SHP77 (cell line): ENCODE measurements at regions not wholly inside any gene's neighbourhood (a gene's known extent, or its start where the extent isn't known, plus 50 kb on each side); places are given as distances from the start of the nearest gene placed in this dataset.
"Not testable (repeated sequence)": the region's sequence is repeated elsewhere in the genome, so short reads cannot be mapped to it uniquely, and the experiment has no call there.

Source experiments
- DNase-seq, 2 experiments: peaks; one replicate each; lab custom pipeline; 2025; lab: John Stamatoyannopoulos, UW

DNA sequence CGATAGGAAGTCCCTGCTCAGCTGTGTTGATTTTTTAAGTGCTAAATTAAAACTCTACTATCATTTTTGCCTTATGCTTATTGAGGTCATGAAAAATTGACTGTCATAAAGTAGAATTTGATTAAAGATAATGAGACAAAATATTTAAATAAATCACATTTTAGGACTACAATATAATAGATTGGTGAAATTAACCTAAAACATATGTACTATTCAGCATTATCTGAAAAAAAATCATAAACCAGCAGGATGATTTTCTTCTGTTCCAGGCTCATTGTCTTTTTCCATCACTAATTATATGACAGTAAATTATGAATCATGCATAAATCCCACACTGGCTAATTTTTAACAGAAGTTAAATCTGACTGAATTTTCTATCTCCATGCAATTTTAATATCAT, 373.6 kb upstream of the NRSN1 start:
- no peak for DNase-seq

DNA sequence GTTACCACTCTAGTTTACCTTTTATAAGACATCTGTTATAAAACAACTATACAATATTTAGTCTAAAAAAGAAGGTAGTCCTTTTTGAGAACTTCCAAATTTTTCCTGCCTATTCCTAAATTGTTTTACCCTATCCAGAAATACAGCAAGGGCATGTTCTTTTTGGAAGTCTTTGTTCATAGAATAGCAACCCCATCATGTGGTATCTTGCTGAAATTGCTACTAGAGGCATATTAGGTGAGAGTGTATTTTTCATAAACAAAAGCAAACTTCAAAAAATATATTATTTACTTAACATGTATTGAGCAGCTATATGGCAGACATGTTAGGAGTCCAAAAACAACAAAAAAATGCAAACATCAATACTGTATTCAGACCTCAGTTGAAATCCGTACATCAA, 371.8 kb upstream of the NRSN1 start:
- DNase-seq, result no peak

DNA sequence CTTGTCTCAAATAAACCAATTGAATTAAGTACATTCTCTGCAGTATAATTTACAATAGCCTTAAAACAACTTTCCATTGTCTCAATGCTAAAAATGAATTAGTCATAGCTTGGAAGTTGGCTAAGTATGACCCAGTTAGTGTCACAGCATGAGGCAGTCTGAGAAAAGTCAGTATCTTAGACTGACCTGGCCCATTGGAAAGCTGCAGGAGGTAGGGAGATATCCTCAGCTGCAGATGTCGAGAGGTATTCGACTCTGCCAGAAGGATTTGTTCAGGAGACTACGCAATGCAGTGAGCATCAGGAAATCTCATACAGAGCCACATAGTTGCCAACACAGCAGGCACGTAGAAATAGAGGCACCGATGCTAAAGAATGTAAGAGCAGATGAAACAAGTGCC, 350.9 kb upstream of the NRSN1 start:
- DNase-seq, result no peak

DNA sequence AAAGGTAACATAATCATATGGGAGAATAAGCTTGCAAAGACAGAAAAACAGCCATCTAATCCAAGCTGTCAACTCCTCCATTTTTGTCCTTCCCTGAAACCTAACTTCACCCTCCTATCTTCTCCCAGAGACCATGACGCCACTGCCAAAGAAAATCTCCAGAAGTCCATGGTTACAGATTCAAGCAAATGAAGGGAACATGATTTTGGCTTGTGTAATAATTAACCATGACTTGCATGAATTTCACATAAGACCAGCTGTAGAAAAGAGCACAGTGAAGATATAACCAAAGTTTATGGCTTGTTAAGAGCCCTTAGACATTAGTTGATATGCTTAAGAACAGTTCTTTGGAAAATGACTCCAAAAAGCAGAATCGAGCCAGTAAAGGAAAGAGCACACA, 342.1 kb upstream of the NRSN1 start:
- no peak for DNase-seq

DNA sequence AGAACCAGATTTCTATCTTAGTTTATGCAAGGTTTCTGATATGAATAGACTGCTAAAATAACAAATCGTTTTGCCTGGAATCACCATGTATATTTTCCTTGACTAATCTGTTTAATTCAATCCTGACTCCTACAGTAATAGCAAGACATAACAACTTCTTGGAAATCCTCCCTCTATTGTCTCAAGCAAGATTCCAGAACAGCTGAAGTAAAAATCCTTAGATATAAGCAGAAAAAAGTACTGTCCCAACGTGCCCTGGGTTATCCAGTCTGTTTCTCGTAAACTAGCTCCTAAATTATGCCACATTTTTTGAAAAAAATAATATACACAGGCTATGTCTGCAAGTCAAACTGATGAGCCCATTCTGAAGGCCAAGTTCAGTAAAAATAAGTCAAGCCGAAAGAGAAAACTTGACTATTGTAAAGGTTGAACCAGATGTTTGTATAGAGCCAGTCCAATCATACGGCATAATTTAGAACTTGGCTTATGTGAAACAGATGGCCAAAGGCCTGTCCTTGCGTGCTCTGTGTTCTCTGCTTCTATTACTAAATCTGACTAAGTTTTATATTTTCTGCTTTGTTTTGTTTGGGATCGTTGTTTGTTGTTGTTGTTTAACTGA, 341.6 kb upstream of the NRSN1 start:
- no peak for DNase-seq

DNA sequence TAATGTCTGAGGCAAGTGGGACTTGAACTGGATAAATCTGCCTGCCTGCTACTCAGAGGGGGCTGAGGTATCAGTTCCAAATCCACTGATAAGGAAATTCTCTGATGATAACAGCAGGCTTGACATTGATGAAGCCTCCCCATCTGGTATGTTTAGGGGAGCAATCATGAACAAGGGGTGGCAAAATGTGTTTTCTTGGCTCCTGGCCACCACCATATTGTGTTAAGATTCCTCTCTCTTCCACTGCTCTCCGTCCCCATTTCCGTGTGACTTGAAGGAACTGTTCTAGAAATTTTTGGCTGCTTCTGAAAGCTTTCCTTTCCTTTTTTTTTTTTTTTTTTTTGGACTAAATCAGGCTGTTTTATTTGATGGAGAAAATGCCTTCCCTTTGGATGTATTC, 335.3 kb upstream of the NRSN1 start:
- DNase-seq, result no peak

DNA sequence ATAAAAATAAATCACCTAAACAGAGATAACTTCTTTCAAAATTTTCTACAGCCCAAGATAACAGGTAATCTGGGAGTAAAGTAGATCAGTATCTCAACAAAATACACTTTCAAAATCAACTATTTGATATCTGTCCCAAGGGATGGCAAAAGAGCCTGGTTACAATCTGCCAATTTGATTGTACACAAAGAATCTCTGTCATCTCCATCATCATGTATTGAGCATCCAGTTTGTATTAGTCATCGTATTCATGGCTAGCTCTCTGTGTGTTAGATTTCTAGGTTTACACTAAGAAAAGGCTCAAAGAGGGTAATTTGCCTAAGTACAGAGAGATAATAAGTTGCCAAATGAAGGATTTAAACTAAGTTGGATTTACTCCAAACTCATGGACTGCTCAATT, 329.0 kb upstream of the NRSN1 start:
- no peak for DNase-seq

DNA sequence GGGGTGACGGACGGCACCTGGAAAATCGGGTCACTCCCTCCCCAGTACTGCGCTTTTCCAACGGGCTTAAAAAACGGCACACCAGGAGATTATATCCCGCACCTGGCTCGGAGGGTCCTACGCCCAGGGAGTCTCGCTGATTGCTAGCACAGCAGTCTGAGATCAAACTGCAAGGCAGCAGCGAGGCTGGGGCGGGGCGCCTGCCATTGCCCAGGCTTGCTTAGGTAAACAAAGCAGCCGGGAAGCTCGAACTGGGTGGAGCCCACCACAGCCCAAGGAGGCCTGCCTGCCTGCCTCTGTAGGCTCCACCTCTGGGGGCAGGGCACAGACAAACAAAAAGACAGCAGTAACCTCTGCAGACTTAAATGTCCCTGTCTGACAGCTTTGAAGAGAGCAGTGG, 321.7 kb upstream of the NRSN1 start:
- peak in 1 of 2 experiments; percentile 25 for DNase-seq

DNA sequence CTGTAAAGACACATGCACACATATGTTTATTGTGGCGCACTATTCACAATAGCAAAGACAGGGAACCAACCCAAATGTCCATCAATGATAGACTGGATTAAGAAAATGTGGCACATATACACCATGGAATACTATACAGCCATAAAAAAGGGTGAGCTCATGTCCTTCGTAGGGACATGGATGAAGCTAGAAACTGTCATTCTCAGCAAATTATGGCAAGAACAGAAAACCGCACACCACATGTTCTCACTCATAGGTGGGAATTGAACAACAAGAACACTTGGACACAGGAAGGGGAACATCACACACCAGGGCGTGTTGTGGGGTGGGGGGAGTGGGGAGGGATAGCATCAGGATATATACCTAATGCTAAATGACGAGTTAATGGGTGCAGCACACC, 304.9 kb upstream of the NRSN1 start:
- not testable (repeated sequence) for DNase-seq

DNA sequence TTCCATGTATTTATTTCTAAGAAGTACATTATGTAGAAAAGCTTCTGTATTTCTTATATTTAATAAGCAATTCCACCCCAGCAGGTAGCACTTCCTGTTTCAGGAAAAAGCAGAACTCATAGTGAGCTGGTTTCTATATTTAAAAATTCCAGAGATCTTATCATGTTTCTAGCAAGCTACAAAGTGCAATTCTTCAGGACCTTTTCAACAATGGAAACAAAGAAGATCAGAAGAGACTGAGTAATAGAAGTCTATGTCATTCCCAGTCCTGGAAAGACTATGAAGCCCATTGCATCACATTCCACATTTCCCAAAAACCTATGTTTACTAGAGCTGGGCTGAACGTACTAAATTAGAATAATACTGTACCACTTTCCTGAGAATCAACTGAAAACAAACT, 302.6 kb upstream of the NRSN1 start:
- no peak for DNase-seq

DNA sequence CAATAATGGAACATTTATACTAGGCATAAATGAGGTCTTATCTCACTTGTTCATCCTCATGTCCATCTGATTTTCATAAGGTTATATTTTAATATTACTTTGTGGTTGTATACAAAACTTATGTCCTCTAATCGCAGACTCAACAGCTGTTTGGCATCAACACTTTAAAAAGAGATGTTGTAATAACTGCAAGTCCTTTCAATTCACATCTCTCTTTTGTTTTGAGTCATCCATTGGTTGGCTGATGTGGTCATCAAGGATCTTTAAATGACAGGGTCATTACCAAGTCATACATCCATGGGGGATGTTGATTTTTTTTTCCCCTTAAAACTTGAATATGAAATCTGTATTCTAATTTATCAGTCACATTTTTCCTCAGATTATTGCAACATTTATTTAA, 299.4 kb upstream of the NRSN1 start:
- no peak for DNase-seq

DNA sequence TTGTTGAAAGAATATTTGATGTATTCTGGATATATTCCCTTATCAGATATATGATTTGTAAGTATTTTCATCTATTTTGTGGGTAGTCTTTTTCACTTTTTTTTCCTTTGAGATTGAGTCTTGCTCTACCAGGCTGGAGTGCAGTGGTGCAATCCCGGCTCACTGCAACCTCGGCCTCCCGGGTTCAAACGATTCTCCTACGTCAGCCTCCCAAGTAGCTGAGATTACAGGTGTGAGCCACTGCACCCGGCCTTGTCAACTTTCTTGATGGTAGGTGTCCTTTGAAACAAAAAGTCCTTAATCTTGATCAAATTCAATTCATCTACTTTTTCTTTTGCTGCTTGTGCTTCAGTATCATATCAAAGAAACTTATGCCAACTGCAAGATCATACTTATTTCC, 297.2 kb upstream of the NRSN1 start:
- DNase-seq, result no peak

DNA sequence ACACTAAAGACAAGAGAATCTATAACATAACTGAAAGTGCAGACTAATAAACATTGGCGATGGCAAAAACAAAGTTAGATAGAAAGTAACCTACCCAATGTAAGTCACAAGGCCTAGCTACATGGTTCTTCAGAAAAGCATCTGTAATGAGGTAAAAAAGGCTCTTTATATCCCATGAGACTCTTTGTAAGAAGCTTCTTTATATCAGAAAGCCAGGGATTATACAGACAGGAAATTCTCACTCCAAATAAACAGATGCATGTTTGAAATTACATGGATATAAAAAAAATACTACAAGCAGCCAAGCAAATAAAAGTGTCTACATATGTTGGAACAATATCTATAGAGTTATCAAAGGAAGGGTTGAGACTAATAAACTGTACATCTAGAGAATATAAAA, 284.9 kb upstream of the NRSN1 start:
- DNase-seq, result no peak

DNA sequence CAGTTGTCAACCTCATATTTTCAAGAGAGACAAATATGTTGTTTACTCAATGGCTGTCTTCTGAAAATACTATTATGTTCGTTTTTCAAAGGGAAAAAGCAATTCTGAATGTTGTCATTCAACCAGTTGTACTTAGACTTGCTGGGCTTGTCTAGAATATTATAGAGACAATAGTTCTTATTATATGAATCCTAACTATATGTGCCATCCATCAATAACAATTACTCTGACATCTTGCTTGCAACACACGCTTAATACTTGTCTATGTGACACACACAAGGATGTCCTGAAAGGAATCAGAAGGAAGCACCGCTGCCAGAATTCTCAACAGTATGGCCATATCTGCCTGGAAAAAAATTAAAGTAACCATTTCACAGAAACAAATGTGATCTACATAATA, 283.3 kb upstream of the NRSN1 start:
- DNase-seq, result no peak

DNA sequence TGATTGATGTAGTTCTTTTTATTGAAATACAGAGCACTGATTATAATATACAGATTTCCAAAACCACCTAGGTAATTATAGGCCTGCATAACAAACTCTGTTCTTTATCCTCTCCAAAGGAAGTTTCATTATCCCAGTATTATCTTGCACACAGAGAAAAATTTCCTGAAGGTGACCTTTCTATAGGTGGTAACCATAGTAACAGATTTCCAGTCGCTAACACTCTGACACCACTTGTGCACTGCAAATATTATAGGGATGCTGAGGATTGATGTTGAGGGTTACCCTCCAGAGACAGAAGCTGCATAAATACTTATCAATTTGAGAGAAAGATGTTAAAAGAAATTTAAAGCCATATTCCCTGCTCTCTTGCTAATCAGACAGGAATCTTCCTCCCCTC, 274.5 kb upstream of the NRSN1 start:
- DNase-seq, result no peak

DNA sequence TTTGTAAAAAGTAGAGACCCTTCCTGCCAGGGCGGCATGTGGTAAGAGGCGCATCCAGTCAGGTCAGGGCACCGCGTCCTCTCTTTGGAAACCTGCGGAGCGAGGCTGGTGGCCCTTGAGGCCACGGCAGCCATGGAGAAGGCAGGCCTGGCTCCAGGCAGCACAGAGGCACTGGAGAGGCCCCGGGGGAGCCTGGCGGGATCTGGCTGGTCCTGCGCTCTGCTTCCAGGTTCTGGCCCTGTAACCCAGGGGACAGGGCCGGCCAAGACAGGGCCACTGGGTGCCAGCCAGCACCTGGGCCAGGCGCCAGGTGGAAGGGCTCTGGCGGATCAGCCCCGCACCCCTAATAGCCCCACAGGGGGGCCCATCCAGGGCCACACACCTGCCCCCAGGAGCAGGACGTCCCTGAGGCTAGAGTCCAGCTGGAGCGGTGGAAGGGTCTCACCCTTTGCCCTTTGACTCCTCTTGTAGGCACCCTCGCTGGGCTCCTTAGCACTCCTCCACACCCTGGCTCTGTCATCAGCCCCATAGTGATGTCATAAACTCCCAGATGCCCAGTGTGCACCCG, 272.4 kb upstream of the NRSN1 start:
- not testable (repeated sequence) for DNase-seq

DNA sequence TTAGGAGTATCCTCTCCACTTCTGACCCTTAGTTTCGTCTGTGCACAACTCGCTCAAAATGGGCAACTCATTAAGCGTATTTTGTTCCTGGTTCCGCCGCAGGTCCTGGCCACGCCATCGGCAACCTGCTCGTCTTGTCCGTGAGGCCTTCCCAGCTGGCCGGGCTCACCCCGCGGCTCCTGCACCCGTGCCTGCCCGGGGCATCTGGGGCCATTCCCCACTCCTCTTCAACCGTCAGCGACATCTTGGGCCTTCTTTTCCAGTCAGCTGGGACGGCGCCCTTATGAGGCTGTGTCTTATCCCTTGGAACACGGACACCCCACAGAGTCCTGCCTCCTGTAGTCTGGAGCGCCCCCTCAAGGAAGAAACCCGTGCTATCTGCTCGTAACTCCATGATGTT, 271.9 kb upstream of the NRSN1 start:
- DNase-seq, result not testable (repeated sequence)

DNA sequence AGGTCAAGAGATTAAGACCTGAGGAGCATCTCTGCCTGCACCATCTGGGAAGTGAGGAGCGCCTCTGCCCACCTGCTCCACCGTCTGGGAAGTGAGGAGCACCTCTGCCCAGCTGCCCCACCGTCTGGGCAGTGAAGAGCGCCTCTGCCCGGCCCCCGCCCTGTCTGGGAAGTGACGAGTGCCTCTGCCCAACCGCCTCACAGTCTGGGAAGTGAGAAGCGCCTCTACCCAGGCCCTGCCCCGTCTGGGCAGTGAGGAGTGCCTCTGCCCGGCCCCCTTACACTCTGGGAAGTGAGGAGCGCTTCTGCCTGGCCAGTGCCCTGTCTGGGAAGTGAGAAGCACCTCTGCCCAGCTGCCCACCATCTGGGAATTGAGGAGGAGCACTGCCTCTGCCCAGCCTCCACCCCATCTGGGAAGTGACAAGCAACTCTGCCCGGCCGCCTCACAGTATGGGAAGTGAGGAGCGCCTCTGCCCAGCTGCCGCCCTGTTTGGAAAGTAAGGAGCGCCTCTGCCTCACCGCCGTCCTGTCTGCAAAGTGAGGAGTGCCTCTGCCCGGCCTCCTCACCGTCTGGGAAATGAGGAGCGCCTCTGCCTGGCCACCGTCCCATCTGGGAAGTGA, 270.4 kb upstream of the NRSN1 start:
- DNase-seq, result no peak

DNA sequence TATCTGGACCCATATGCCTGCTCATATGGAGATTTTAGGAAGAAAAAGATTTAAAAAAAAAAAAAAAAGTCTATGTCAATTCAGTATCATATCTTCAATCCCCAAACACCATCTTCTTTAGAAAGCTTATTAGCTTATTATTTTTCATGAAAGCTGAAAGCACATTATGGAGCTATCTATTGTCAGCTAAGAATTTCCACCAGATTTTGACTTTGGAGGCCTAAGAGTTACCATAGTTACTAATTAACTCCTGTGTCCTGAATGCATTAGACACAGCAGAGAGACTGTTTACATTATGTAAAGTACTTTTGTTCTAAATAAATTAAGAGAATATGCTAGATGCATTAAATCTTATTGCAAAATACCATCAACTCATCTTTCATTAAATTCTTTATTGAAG, 255.5 kb upstream of the NRSN1 start:
- DNase-seq, result no peak

DNA sequence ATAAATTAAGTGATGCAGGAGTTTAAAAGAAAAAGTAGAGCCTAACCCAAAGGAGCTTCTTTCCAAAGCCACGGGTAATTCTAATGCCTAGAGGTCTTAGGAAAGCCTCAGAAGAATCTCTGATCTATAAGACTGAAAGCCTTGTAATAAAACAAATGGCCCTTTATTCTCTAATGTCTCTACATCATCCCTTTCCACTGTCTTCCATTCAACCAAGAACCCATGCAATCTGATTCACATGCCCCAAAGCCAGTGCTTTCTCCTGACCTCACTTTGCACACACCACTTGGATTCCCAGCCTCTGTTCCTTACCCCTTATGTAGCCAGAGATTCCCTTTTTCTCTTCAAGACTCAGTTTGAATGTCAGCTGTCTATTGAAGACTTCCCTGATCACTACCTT, 252.9 kb upstream of the NRSN1 start:
- DNase-seq, result no peak

DNA sequence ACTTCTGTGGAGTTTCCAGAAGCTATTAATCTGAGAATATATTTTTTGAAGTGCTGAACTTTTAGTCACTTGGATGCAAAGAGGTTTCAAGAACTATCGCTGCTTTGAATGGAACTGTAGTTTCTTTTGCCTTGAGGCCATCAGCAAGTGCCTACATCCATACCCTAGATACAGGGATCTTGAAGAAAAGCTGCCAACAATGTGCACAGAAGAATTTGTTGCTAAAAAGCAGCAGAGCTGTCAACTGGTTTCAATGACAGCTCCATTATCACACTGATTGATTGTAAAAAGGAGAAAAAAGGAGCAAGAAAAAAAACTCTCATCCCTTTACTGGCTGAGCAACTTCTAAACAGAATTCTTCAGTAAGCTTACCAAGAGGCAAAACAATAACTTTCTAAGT, 251.0 kb upstream of the NRSN1 start:
- no peak for DNase-seq

DNA sequence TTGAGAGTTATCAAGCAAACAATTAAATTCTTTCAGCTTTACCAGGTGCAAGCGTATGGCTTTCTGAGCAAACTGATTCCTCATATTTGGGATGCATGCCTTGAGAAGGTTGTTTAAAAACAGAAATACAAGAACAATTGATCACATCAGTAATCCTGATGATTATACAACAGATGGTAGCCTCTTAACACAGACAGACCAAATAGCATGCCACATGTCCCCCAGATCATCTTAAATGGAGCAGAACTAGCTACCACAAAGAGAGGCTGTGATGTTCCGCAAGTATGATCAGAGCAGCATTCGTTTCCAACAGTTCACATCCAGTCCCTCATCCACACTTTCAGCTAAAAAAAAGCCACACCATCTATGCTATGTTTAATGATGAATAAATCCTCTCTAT, 246.2 kb upstream of the NRSN1 start:
- no peak for DNase-seq

DNA sequence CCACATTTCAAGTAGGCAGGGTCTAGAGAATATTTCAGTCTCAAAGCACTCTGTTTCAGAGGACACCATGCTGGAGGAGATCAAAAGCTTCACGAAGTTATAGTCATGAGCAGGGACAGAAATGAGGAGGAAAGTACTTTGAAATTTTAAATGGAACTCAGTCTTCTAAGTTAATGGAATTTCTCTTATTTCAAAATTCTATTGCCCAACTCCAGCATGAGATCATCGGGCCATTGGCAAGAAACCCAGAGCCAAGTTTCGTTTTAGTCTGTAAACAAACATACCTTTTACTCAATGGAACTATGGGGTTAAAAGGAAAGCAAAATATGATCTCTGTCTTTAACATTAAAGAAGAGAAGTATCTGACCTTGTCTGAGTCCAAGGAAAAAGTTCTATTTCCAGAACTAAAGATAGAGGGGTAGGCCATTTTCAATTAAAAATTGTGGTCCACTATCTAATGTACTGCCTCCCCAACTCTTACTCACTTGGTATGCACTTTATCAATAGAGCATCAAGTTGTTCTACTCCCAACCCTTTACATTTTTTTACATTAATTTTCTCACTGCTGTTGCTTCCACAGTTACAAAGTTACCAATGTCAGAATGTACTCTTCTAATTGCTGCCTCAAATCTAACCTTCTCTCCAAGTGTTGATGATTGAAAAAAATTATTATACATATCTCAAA, 235.3 kb upstream of the NRSN1 start:
- DNase-seq, result no peak
